ENCODE measurements at regions not wholly inside any gene's neighbourhood (a gene's known extent, or its start where the extent isn't known, plus 50 kb on each side); places are given as distances from the start of the nearest gene placed in this dataset.

DNA sequence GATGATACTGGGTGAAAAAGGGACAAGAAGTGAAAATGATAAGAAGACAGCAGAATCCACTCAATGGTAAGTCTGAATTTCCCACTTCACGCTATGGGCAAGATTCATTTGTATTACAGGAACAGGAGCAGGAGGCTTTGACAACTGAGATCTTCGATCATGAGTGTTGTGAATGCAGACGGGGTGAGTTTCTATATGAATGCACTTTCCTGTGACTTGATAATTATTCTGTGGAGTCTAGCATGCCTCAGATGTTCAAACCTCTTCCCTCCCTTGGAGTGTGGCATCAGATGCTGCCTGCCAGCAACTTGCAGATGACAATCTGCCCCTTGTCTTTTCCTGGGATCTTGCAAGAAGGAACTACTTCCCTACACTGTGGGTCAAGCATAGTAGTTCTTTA lies 225.4 kb downstream of the HLX start:
- DNase-seq (ENCODE audit: low spot score), result no peak

DNA sequence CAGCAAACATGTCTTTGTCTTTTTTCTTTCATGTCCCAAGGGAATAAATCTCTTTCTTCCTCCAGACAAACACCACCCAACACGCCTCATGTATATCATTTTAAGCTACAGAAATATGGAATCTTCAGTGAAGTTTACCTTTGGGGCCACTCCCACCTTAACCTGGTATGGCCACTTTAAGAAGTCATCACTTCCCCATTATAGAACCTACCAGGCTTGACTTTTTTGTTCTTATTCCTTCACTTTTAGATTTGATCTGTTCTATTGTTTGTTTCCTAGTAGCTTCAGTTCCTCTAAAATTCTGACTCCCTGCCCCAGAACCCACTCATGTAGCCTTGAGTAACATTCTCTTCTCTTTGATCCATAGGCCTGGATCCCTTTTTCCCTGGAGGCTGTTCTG lies 226.3 kb downstream of the HLX start:
- DNase-seq (ENCODE audit: low spot score), result no peak

DNA sequence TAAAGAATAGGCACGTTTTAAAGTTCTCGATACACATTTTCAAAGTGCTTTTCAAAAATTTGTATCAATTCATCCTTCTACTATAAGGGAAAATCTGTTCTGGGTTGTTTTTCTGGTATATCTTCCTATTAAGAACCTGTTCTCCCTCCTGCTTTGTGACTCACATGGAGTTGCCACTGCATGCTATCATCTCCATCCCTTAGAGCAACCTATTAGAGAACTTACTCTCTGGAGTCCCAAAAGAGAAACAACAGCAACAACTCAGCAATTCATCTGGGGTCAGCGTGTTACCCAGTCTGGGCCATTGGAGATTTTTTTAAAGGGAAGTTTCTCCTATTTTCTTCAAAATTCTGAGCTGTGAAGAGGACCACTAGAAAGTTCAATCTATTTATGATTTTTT lies 227.4 kb downstream of the HLX start:
- DNase-seq (ENCODE audit: low spot score), result no peak

DNA sequence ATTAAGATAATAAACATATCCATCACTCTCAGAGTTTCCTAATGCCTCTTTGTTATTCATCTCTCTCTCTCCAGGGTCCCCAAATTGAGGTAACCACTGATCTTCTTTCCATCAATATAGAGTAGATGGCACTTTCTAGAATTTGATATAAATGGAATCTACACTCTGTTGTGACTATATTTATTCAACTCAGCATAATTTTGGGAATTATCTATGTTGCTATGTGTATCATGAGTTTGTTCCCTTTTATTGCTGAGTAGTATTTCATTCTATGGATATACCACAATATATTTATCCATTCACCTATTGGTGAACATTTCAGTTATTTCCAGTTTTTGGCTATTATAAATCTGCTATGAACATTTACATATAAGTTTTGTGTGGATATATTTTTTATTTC lies 230.7 kb downstream of the HLX start:
- no peak for DNase-seq (ENCODE audit: low spot score)

DNA sequence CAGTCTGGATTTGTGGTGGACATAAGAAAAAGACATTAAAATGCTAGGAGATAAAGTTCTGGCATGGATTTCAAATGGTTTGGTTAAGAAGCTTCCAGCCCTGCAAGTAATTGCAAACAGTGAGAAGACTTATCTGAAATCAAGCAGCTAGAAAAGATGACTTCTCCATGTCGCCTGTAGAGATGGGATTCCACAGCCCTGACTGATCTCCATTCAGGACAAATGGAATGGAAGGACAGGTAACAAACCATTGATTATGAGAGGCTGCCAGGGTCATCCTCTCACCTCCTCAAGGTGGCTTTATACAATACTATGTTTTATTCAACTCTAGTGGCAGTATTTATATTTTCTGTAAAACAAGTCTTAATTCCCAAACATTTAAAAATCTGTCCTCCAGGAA lies 237.9 kb downstream of the HLX start:
- DNase-seq (ENCODE audit: low spot score), result no peak

DNA sequence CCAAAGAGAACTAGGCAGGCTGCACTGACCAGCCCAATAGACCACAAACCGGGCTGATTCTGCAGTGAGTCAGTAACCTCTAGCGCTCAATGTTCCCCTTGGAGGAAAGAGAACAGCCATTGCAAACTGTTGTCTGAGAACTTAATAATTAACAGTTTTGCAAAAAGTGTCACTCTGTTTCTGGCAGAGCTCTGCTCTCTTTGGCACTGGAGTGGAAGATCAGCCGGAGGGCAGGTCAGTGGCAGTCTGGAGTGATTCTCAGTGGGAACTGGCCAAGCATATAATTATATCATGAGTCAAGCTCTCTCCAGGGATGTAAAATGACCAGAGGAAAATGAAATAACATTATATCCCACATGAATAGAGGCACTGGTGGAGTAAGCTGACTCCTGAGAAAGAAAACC lies 238.3 kb downstream of the HLX start:
- DNase-seq (ENCODE audit: low spot score), result no peak

DNA sequence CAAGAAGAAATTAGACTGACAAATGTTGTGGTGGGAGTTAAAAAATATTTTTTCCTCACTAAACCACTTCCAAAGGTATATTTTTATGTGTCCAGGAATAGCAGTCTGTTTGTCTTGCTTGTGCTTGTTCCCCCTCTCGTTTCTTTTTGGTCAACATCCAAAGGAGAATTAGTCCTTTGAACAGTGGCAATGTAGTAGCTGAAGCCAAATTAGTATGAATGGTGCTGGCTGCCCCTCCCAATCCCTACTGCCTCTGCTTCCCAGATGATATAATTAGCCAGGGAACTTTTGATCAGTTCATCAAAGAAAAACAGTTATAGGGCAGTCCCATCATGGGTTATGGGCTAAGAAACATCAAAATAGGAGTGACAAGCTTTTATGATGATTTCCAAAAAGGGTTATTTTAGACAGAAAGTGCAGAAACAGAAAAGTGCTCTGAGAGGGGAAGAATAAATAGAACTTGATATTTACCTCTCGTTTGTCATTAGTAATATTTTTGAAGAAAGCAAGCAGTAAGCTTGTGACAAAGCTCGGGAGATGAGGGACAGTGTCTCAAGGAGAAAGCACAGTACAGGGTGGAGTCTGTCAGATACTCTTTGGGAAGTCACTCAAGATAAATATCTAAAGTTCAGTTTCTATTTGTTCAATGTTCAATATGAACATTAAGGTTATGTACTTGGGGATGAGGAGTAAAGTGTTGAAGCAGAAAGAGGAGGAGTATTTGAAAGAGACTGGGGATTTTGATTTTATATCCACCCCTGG lies 239.1 kb downstream of the HLX start:
- no peak for DNase-seq (ENCODE audit: low spot score)

DNA sequence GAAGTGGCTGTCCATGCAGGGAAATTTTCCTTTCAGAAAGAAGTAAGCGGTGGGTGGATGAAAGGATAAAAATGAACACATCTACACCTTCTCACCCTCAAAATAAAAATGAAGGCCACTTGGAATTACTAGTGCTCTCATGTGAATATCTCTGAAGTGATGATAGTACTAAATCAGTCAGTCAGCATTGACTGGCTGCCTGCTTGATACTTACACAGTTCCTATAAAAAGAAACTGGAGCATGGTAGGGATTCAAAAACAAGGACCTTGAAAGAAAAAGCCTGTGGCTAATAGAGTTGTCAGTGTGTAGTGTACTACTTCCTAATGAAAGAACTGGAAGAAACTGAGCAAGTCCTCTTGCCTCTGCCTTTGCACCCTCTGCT lies 239.7 kb downstream of the HLX start:
- no peak for DNase-seq (ENCODE audit: low spot score)

DNA sequence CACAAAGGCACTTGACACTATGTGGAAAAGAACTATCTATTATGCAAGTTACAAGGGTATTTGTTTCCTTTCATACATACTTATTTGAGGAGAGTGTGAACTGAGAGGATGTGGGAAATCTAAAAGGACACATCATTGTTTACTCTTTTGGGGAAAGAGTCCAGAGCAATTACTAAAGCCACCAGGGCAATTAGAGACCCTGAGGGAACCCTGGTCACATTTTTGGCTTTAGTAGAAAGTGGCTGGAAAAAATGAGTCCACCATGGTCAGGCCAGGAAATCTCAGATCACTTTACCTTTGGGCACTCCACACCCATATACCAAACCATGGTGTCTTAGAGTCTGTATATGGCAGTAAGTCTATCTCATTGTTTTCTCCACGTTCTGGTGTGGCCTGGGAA lies 243.3 kb downstream of the HLX start:
- no peak for DNase-seq (ENCODE audit: low spot score)

DNA sequence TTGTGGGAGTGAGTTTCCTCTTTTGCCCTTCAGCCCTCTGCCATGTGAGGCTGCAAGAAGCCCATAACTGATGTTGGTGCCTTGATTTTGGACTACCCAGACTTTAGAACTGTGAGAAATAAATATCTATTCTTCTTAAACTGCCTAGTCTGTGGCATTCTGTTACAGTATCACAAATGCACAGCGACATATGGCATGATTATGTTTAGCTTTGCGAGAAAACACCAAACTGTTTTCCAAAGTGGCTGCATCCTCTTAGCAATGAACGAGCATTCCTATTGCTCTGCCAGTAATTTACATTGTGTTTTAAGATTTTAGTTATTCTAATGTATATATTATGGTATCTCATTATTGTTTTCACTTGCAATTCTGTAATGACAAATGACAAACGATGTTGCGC lies 246.7 kb downstream of the HLX start:
- no peak for DNase-seq (ENCODE audit: low spot score)

DNA sequence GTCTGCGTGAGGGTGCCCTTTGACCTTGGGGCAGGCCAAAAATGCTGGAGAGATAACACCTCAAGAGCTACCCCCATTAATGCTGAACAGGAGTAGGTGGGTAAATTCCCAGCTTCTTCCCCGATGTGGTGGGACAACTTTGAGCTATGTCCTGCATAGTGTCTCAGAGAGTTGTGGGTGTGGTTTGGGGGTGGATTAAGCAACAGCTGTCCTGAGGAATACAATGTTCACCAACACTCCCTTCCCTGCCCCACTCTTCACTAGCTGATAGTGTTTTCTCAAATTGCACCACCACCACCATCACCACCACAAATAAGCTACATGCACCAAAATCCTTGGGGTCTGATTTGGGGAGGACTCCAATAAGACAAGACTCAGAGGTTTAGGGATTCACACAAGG lies 258.4 kb downstream of the HLX start:
- no peak for DNase-seq (ENCODE audit: low spot score)

DNA sequence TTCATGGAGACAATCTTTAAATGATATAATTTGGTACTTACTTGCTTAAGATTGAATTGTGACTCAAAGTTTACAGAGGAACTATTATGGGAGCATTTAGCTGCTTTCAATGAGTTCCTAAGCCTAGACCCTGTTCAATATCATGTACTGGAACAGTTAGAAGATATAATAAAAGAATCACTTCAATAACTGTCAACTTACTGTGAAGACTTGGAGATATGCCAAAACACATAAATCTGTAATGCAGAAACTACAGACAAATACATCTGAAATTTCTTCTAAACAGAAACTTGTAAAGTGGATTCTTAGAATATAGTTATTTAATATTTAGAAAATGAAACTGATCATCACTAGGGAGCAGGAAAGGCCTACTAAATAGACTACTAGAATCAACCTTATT lies 259.3 kb downstream of the HLX start:
- DNase-seq (ENCODE audit: low spot score), result no peak

DNA sequence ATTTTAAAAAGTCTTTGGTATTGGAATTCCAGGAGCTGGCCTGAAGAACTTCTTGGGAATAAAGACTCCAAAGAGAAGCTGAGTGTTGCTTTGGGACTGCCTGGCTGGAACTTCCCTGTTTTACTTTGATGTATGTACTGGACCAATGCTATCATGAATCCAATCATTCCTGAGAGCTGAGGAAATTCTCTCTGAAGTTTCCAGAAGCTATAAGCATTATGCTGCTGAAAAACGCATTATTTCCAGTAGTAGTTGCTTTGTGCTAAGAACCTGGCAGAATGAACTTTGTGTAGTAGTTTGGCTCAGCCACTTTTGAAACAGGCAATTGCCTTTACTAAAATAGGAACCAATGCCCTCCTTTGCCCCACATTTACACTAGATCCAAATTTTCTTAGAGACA lies 260.7 kb downstream of the HLX start:
- no peak for DNase-seq (ENCODE audit: low spot score)

DNA sequence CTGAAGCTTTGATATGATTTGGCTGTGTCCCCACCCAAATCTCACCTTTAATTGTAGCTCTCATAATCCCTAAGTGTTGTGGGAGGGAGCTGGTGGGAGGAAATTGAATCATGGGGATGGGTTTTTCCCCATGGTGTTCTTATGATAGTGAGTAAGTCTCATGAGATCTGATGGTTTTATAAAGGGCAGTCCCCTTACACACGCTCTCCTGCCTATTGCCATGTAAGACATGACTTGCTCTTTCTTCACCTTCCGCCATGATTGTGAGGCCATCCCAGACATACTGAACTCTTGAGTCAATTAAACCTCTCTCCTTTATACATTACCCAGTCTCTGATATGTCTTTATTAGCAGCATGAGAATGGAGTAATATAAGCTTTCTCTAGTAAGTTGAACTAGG lies 261.9 kb downstream of the HLX start:
- DNase-seq (ENCODE audit: low spot score), result no peak

DNA sequence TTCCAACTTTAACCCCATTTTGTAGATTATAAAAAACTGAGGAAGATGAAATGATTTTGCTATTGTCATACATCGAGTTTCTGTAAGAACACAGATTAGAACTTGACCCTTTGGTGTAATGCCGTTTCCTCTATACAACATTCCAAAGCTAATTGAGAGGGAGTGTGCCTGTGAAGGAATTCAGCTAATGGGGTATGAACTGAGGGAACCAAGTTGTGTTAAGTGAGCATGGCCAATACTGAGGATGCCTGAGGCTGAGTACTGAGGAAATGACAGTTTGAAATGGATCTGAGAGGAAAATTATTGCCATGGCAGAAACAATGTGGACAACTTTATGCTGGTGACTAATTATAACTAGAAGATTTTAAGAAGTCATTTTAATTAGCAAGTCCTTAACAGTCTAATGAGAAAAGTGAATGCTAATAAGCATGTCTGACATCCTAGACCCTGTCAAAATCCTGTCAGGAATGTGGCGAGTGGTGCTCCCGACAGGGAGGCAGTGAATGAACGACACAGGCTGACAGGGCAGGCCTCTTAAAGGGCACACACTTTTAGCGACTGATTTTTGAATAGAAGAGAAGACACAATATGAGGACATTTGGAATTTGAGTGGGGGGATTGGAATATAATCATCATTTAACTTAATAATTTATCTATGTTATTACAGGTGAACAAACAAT lies 262.5 kb downstream of the HLX start:
- no peak for DNase-seq (ENCODE audit: low spot score)

DNA sequence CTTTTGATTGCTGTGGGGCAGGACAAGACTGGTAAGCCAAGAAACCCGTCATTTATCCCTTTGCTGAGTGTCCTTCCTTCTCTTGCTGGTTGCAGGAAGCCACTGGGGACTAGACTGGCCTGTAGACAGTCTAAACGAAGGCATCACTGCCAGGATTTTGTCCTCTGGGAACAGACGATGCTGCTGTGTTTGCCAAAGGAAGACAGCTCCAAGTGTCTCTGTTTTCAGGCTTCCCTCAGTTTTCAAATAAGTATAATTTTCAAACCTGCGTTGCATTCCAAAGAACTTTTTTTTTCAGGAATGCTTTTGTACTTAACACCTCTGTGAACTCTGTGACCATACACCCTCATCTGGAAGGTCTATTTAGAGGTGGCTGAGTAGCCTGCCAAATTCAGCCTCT lies 269.4 kb downstream of the HLX start:
- no peak for DNase-seq (ENCODE audit: low spot score)

DNA sequence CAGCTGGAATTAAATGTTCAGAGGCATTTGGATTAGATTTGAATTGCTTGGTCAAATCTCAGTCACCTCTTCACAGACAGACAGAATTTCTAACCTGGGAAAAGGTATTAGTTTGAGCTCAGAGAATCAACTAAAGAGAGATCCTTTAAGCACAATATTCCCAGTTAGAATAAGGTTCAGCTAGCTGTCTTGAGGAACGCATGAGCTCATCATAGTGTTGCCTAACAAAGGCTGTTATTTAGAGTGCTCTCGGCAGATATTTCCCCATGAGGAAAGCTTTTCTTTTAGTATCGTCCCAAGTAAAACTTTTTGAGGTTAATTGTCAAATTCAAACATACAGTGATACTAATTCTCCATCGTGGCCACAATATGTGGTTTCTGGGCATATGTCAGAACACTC lies 269.9 kb downstream of the HLX start:
- DNase-seq (ENCODE audit: low spot score), result no peak

DNA sequence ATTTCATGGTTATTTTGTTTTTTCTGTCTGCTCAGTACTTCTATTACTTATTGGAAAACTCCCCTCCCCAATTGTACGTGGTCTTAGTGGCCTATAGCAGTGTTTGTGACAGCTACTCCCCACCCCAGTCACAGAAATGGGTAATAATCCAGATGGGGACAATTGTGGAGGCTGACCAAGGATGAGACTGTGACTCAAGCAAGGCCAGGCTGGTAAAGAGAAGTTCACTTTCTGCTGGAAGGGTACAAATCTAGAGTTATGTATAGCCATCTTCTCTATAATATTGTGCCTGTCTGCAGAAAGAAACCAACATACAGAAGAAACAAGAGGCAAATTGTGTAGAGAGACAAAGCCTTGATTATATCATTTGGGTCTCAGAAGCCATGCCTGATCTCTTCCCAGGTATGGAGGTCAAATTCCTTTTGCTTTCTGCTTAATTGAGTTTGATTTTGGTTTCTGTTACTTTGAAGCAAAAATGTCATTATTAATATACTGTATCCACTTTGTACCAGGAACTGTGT lies 270.4 kb downstream of the HLX start:
- no peak for DNase-seq (ENCODE audit: low spot score)

DNA sequence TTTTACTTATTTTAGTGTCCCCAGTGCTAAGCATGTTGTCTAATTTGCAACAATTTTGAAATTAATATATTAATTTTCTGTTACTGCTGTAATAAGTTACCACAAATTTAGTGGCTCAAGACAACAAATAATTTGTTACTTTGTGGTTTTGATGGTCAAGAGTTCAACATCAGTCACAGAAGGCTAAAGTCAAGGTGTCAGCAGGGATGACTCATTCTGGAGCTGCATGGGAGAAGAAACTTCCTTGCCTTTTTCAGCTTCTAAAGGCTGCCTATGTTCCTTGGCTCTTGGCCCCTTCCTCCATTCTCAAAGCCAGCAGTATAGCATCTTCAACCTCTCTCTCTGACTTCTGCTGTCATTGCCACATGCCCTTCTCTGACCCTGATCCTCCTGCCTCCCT lies 271.8 kb downstream of the HLX start:
- DNase-seq (ENCODE audit: low spot score), result no peak

DNA sequence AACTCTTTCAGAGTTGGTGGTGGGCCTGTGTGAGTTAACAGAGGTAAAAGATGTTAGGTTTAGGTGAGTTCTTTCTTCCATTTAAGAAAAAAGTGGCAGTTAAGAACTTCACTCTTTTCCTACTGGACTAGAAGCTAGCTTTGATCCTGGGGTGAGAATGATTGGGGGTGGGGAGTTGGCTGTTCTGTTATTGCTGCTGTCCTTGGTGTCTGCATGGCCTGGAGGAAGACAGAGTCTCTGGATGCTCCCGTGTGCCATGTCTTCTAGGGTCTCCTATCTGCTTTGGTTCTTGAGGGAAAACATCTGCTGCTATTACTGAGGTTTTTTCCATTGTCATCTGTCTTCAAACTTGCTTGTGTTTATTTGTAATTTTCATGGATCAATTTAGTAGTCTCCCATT lies 275.7 kb downstream of the HLX start:
- DNase-seq (ENCODE audit: low spot score), result no peak

DNA sequence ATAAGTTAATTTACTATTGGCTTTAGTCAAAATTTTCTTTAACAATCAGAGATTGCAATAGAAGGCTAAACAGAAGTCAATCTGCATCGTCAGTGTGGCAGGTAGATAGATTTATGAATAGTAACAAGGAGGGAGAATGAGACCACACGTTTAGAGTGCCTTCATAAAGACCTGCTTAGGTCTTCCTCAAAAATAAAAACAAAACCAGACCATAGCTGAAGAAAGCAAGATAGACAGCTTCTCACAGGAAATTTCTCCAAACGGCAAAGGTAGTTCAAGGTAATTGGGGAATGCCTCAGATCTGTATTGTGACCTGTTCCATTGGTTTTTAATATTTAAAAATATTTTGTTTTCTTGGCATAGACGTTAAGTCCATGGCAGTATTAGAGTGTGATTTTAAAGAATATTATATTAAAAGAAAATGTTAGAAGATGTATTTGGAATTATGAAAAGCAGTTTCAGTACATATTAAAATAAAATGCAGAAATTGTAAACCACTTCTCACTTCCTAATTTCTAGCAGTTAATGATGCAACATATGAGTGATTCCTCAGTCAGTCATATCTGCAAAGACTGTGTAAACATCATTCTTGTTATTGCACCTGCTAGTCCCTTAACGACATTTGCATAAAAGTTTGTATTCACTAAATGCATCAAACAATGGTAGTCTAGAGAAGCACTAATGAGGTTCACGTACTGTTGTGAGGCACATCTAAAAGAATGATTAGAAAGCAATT lies 278.0 kb downstream of the HLX start:
- no peak for DNase-seq (ENCODE audit: low spot score)

DNA sequence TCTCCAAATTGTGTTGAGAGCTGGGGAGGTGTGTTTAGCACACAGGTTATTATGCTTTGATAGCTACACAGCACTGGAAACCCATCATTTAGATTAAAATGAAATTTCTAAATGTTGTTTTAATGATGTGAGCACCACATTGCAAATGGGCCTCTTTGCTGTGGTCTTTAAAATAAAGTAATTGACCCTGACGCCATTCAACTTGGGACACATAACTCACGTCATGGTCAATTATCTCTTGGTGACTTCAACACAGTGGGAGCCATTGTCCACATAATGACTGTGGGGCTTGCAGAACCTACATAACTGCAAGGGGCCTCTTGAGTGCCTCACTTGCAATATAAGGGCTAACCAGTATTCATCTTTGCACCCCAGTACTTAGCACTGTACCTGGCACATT lies 280.4 kb downstream of the HLX start:
- no peak for DNase-seq (ENCODE audit: low spot score)

DNA sequence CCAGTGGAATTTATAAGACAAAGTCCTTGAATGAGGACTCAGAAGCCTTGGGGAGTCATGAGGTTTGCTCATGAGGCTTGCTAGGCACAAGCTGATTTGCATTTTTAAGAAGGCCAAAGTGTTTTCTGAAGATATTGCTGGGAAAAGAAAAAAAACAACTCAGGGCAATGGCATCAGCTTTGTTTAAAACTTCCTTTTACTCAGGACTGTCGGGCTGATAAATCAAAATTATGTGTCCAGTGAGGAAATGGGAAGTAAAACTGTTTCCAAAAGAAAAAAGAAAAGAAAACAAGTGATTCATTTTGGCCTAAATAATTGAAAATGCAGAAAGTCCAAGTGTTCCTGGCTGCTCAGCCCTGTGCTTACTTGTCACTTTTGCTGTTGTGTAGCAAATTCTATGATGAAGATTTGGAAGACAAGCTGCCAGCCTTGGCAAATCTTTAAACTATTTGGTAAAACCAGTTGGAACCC lies 282.4 kb downstream of the HLX start:
- DNase-seq (ENCODE audit: low spot score), result peak; percentile 14

All from globus pallidus (tissue), 1 donor.